ENCODE measurements at regions not wholly inside any gene's neighbourhood (a gene's known extent, or its start where the extent isn't known, plus 50 kb on each side); places are given as distances from the start of the nearest gene placed in this dataset.

- no peaks in the 10 kb centered on the region for H3K27me3 ChIP-seq (ENCODE audit: insufficient read depth, poor library complexity, severe bottlenecking)
- no peak overlapping the region for H3K4me3 ChIP-seq (replicated peaks; ENCODE audit: insufficient read depth, low read length)
- no peak for DNase-seq (ENCODE audit: low read depth in 1 of 2, low spot score in 1 of 2)
- no peak overlapping the region for H3K27ac ChIP-seq (replicated peaks)
- TF ChIP-seq POLR2AphosphoS5 (IDR thresholded peaks at IDR 0.05; ENCODE audit: low read depth) = no peak
- no peak for TF ChIP-seq REST (IDR thresholded peaks at IDR 0.05; ENCODE audit: insufficient replicate concordance, low read depth)
- TF ChIP-seq SPI1 (IDR thresholded peaks at IDR 0.05; ENCODE audit: borderline replicate concordance, low read depth) = no peak
- no peak for TF ChIP-seq GABPA (IDR thresholded peaks at IDR 0.05; ENCODE audit: low read depth)
- no peak for TF ChIP-seq CTCF (IDR thresholded peaks at IDR 0.05; ENCODE audit: insufficient read depth, low read length)
Observed at GRCh38 chrX:143304025-143304424, 213.2 kb downstream of the SPANXN3 start.

- Histone ChIP-seq H3K27ac (replicated peaks) (no peak overlapping the region), H3K4me3 (replicated peaks; ENCODE audit: insufficient read depth, low read length) (no peak overlapping the region), H3K27me3 (ENCODE audit: insufficient read depth, poor library complexity, severe bottlenecking) (no peaks in the 10 kb centered on the region)
- TF ChIP-seq SPI1 (IDR thresholded peaks at IDR 0.05; ENCODE audit: borderline replicate concordance, low read depth) = no peak
- TF ChIP-seq CTCF (IDR thresholded peaks at IDR 0.05; ENCODE audit: insufficient read depth, low read length) = no peak
- TF ChIP-seq REST (IDR thresholded peaks at IDR 0.05; ENCODE audit: insufficient replicate concordance, low read depth) = no peak
- no peak for TF ChIP-seq GABPA (IDR thresholded peaks at IDR 0.05; ENCODE audit: low read depth)
- no peak for DNase-seq (ENCODE audit: low read depth in 1 of 2, low spot score in 1 of 2)
Observed at GRCh38 chrX:143298663-143299241, 218.5 kb downstream of the SPANXN3 start.

GRCh38 chrX:143296521-143296920 lies 220.8 kb downstream of the SPANXN3 start:
- Histone ChIP-seq H3K27ac (replicated peaks) (no peak overlapping the region), H3K4me3 (replicated peaks; ENCODE audit: insufficient read depth, low read length) (no peak overlapping the region), H3K27me3 (ENCODE audit: insufficient read depth, poor library complexity, severe bottlenecking) (no peaks in the 10 kb centered on the region)
- TF ChIP-seq CTCF (IDR thresholded peaks at IDR 0.05; ENCODE audit: insufficient read depth, low read length) (no peak), POLR2AphosphoS5 (IDR thresholded peaks at IDR 0.05; ENCODE audit: low read depth) (no peak), SPI1 (IDR thresholded peaks at IDR 0.05; ENCODE audit: borderline replicate concordance, low read depth) (no peak), REST (IDR thresholded peaks at IDR 0.05; ENCODE audit: insufficient replicate concordance, low read depth) (no peak), GABPA (IDR thresholded peaks at IDR 0.05; ENCODE audit: low read depth) (no peak)
- DNase-seq (ENCODE audit: low read depth in 1 of 2, low spot score in 1 of 2) = no peak
